ENCODE measurements at regions not wholly inside any gene's neighbourhood (a gene's known extent, or its start where the extent isn't known, plus 50 kb on each side); places are given as distances from the start of the nearest gene placed in this dataset.

DNA sequence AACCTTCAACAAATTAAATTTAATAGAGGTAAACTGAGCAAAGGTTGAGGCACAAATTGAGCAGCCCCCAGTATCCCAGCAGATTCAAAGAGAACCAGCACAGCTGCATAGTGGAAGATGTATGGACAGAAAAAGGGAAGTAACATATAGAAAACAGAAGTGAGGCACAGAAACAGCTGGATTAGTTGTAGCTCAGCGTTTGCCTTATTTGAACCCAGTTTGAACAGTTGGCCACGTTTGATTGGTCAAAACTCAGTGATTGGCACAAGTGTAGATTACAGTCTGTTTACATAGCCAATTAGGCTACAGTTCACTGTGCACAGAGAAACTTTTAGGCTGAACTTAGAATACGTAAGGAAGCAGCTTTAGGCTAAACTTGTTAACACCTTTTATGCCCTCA, 315.5 kb downstream of the RMST start:
- Histone ChIP-seq H3K27ac (no peak overlapping the region), H3K36me3 (no peaks in the 10 kb centered on the region), H3K9me3 (peaks cover 0 to 27% (median 5%) of the 10 kb centered on the region in 8 donors), H3K4me1 (no peaks in the 10 kb centered on the region), H3K4me3 (no peak overlapping the region), H3K27me3 (replicated peaks in 1 of 7) (no peaks in the 10 kb centered on the region)
- intact Hi-C loops (cut with DNase I; ENCODE audit: low total_unique reads), result no loop called here
- no peak for DNase-seq
- TF ChIP-seq POLR2AphosphoS5 (IDR thresholded peaks at IDR 0.05), result no peak
- TF ChIP-seq, protein P1, sequence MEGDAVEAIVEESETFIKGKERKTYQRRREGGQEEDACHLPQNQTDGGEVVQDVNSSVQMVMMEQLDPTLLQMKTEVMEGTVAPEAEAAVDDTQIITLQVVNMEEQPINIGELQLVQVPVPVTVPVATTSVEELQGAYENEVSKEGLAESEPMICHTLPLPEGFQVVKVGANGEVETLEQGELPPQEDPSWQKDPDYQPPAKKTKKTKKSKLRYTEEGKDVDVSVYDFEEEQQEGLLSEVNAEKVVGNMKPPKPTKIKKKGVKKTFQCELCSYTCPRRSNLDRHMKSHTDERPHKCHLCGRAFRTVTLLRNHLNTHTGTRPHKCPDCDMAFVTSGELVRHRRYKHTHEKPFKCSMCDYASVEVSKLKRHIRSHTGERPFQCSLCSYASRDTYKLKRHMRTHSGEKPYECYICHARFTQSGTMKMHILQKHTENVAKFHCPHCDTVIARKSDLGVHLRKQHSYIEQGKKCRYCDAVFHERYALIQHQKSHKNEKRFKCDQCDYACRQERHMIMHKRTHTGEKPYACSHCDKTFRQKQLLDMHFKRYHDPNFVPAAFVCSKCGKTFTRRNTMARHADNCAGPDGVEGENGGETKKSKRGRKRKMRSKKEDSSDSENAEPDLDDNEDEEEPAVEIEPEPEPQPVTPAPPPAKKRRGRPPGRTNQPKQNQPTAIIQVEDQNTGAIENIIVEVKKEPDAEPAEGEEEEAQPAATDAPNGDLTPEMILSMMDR (IDR thresholded peaks at IDR 0.05 in 8 of 11, conservative IDR thresholded peaks at IDR 0.05 in 3 of 11), result no peak
- no peak for TF ChIP-seq POLR2A (IDR thresholded peaks at IDR 0.05)
- 65 to 72% (median 67%) methylated on average over 3 of the region's 3 CpGs for WGBS, 5 donors

DNA sequence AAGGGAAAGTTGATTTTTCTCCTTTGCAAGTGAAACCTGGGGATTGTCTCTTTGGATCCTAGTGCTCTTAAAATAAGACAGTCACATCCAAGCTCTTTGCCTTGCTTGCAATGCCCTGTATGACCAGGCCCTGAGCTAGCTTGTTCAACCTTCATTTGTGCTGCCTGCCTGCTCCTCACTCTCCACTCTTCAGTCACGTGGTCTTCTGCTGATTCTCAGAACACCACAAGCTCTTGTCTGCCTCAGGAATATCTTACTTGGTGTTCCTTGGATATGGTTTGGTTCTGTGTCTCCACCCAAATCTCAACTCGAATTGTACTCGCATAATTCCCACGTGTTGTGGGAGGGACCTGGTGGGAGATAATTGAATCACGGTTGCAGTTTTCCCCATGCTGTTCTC, 318.7 kb downstream of the RMST start:
- H3K9me3 ChIP-seq, result peaks cover 0 to 19% (median 0%) of the 10 kb centered on the region in 8 donors
- H3K27ac ChIP-seq, result no peak overlapping the region
- intact Hi-C loops (cut with DNase I; ENCODE audit: low total_unique reads), result no loop called here
- DNase-seq, result no peak
- H3K27me3 ChIP-seq (replicated peaks in 1 of 7), result no peaks in the 10 kb centered on the region
- no peaks in the 10 kb centered on the region for H3K36me3 ChIP-seq
- WGBS, 5 donors, result 72 to 87% (median 82%) methylated on average over 5 of the region's 5 CpGs
- TF ChIP-seq, protein P1 (IDR thresholded peaks at IDR 0.05 in 8 of 11, conservative IDR thresholded peaks at IDR 0.05 in 3 of 11), result no peak
- no peak for TF ChIP-seq POLR2AphosphoS5 (IDR thresholded peaks at IDR 0.05)
- no peak for TF ChIP-seq POLR2A (IDR thresholded peaks at IDR 0.05)
- no peak overlapping the region for H3K4me3 ChIP-seq
- no peaks in the 10 kb centered on the region for H3K4me1 ChIP-seq

DNA sequence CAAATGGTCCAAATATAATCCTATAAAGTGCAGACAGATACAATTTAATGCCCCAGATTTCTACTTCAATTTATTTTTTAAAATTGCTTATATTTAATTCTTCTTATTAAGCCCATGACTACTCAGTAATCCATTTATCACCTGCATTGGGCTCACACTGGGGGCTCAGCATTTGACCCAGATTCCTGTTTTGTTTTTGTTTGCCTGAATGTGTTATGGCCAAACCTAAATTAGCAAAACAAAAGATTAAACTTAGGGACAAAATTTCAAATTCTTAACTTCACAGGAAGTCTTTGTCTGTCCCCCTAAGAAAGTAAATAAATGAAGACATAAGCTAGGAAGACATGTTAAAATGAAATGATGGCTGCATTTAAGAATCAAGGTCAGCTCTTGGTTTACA, 322.3 kb downstream of the RMST start:
- intact Hi-C loops (cut with DNase I; ENCODE audit: low total_unique reads), result no loop called here
- H3K36me3 ChIP-seq, result no peaks in the 10 kb centered on the region

DNA sequence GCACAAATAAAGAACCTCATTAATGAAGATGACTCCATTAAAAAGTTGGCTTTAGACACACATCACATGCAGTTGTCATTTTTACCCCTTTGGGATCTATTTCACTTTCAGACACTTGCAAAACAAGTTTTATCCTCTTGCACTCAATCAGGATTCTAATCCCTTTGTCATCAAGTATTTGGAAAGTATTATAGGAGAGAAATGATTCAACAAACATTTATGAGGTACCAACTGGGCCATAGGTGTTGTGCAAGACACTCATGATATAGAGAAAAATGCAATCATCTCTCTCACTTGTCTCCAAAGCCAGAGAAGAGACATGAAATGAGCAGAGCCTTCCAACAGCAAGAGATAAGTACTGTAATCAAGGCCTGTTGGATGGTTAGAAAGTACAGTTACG, 327.7 kb downstream of the RMST start:
- TF ChIP-seq POLR2AphosphoS5 (IDR thresholded peaks at IDR 0.05) (no peak), POLR2A (IDR thresholded peaks at IDR 0.05) (no peak)
- TF ChIP-seq, protein P1 (IDR thresholded peaks at IDR 0.05 in 8 of 11, conservative IDR thresholded peaks at IDR 0.05 in 3 of 11), result no peak
- Histone ChIP-seq H3K4me3 (no peak overlapping the region), H3K27me3 (replicated peaks in 1 of 7) (no peaks in the 10 kb centered on the region), H3K4me1 (no peaks in the 10 kb centered on the region), H3K36me3 (no peaks in the 10 kb centered on the region), H3K27ac (no peak overlapping the region), H3K9me3 (peaks cover 0 to 31% (median 12%) of the 10 kb centered on the region in 8 donors)
- intact Hi-C loops (cut with DNase I; ENCODE audit: low total_unique reads), result no loop called here
- no peak for DNase-seq
- 81 to 100% (median 90%) methylated on average over 1 of the region's 1 CpG for WGBS, 5 donors

More for the DNA sequence above, 322.3 kb downstream of the RMST start:
- no peaks in the 10 kb centered on the region for H3K27me3 ChIP-seq (replicated peaks in 1 of 7)
- TF ChIP-seq, protein P1 (IDR thresholded peaks at IDR 0.05 in 8 of 11, conservative IDR thresholded peaks at IDR 0.05 in 3 of 11), result no peak
- peaks cover 0 to 9% (median 0%) of the 10 kb centered on the region in 8 donors for H3K9me3 ChIP-seq
- no peak for DNase-seq
- no peak overlapping the region for H3K4me3 ChIP-seq
- no peak overlapping the region for H3K27ac ChIP-seq
- H3K4me1 ChIP-seq, result no peaks in the 10 kb centered on the region

Measured in spleen (tissue), 11 donors.